Thoracic aorta (tissue), 2 donors: ENCODE measurements at regions not wholly inside any gene's neighbourhood (a gene's known extent, or its start where the extent isn't known, plus 50 kb on each side); places are given as distances from the start of the nearest gene placed in this dataset.

ENCODE experiments used
- ATAC-seq: fragments of 150-250 bp; one replicate; pipeline ENCODE4 v1.8.0; 2017; ENCODE audit warnings: low read depth; ENCODE audit not compliant: insufficient number of reproducible peaks, low FRiP score
- DNase-seq: peaks from one replicate; pipeline ENCODE4 v3.0.0-alpha.2; 2020; ENCODE audit warnings: low spot score
- H3K27ac ChIP-seq, 2 donors: fragments of 200-600 bp; sonication (generic); 1 replicate in 1 of 2; 2 replicates in 1 of 2; pipeline ENCODE4 v1.5.1; 2016; ENCODE audit warnings: mild to moderate bottlenecking in 2 of 2, moderate library complexity in 2 of 2
- H3K27me3 ChIP-seq: fragments of 200-600 bp; sonication (generic); replicated peaks from 2 replicates; pipeline ENCODE4 v1.6.0; 2016; ENCODE audit warnings: mild to moderate bottlenecking; ENCODE audit not compliant: insufficient read depth
- H3K36me3 ChIP-seq: fragments of 200-600 bp; sonication (generic); one replicate; pipeline ENCODE4 v1.5.1; 2016
- H3K4me1 ChIP-seq, 2 donors: fragments of 200-600 bp; sonication (generic); 1 replicate in 1 of 2; 2 replicates in 1 of 2; pipeline versions ENCODE4 v1.5.1 to v1.6.0; 2016; ENCODE audit warnings: low read depth in 2 of 2, mild to moderate bottlenecking in 1 of 2; ENCODE audit not compliant: control insufficient read depth in 1 of 2
- H3K4me3 ChIP-seq: fragments of 200-600 bp; sonication (generic); 2 replicates; pipeline ENCODE4 v1.5.1; 2016; ENCODE audit warnings: mild to moderate bottlenecking
- H3K9me3 ChIP-seq: fragments of 200-600 bp; sonication (generic); 2 replicates; pipeline ENCODE4 v1.5.1; 2016
- CTCF ChIP-seq: fragments of 200-600 bp; sonication (generic); IDR thresholded peaks from one replicate; pipeline ENCODE4 v1.5.1; 2019; ENCODE audit warnings: antibody characterized with exemption

- Histone ChIP-seq H3K9me3 (no peaks in the 10 kb centered on the region), H3K27ac (no peak overlapping the region), H3K4me3 (no peak overlapping the region), H3K27me3 (no peaks in the 10 kb centered on the region), H3K4me1 (no peaks in the 10 kb centered on the region), H3K36me3 (no peaks in the 10 kb centered on the region)
- ATAC-seq: no peak
- DNase-seq: no peak
- TF ChIP-seq CTCF: no peak
Observed at GRCh38 chr6:15042938-15043337, 202.9 kb upstream of the JARID2 start.

GRCh38 chr6:15044146-15044882 lies 201.6 kb upstream of the JARID2 start:
- Histone ChIP-seq H3K4me3 (no peak overlapping the region), H3K27ac (no peak overlapping the region), H3K27me3 (no peaks in the 10 kb centered on the region), H3K4me1 (no peaks in the 10 kb centered on the region), H3K36me3 (no peaks in the 10 kb centered on the region), H3K9me3 (no peaks in the 10 kb centered on the region)
- DNase-seq: no peak
- TF ChIP-seq CTCF: no peak
- no peak for ATAC-seq

- Histone ChIP-seq H3K9me3 (no peaks in the 10 kb centered on the region), H3K27ac (no peak overlapping the region), H3K27me3 (no peaks in the 10 kb centered on the region), H3K36me3 (no peaks in the 10 kb centered on the region), H3K4me3 (no peak overlapping the region), H3K4me1 (no peaks in the 10 kb centered on the region)
- no peak for ATAC-seq
- no peak for TF ChIP-seq CTCF
- DNase-seq: no peak
Observed at GRCh38 chr6:15044948-15045347, 200.9 kb upstream of the JARID2 start.

- no peak for TF ChIP-seq CTCF
- ATAC-seq (no peak), DNase-seq (no peak)
- Histone ChIP-seq H3K27ac (no peak overlapping the region), H3K9me3 (no peaks in the 10 kb centered on the region), H3K4me1 (no peaks in the 10 kb centered on the region), H3K4me3 (no peak overlapping the region), H3K36me3 (no peaks in the 10 kb centered on the region), H3K27me3 (no peaks in the 10 kb centered on the region)
Observed at GRCh38 chr6:15046751-15047150, 199.1 kb upstream of the JARID2 start.

GRCh38 chr6:15048367-15048766 lies 197.5 kb upstream of the JARID2 start:
- TF ChIP-seq CTCF: no peak
- Histone ChIP-seq H3K4me3 (no peak overlapping the region), H3K9me3 (no peaks in the 10 kb centered on the region), H3K27ac (no peak overlapping the region), H3K4me1 (no peaks in the 10 kb centered on the region), H3K27me3 (no peaks in the 10 kb centered on the region), H3K36me3 (no peaks in the 10 kb centered on the region)
- DNase-seq (no peak), ATAC-seq (no peak)
